Spleen (tissue), 3 donors: ENCODE measurements at regions not wholly inside any gene's neighbourhood (a gene's known extent, or its start where the extent isn't known, plus 50 kb on each side); places are given as distances from the start of the nearest gene placed in this dataset.
A peak's percentile ranks its signal among the peaks of the same experiment; 100 is the strongest.
"Not testable (repeated sequence)": the region's sequence is repeated elsewhere in the genome, so short reads cannot be mapped to it uniquely, and the experiment has no call there.

Source experiments
- POLR2A ChIP-seq, 3 donors: fragments of 450-650 bp; IDR thresholded peaks; one replicate each; pipeline ENCODE4 v1.5.1; 2017; ENCODE audit warnings: antibody characterized with exemption in 3 of 3, mild to moderate bottlenecking in 1 of 3
- POLR2AphosphoS5 ChIP-seq, 3 donors: sonication (generic); formaldehyde crosslinking; IDR thresholded peaks; one replicate each; pipeline ENCODE4 v1.5.1; 2017; ENCODE audit warnings: antibody characterized with exemption in 3 of 3

DNA sequence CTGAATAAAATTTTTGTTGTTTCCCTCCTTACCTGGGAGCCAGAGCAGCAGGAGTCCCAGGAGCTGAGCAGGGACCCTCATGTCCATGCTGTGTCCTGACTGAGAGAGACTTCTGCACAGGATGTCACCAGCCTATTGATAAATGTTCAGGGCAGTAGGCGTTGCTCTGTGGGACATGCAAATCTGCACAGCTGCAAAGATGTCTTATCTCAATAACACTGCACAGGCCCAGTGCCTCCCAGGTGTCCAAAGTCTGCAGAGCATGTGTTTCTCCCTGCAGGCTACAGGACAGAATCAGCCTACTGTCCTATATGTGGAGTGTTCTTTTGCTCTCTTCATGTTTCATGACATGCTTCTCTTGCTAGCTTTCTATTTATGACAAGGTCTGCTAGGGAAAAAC is 522.3 kb downstream of the RPIA start:
- peak in 1 of 3 donors; percentile 39 for TF ChIP-seq POLR2AphosphoS5 (IDR thresholded peaks at IDR 0.05)
- TF ChIP-seq POLR2A (IDR thresholded peaks at IDR 0.05): not testable (repeated sequence)
